ENCODE measurements at regions not wholly inside any gene's neighbourhood (a gene's known extent, or its start where the extent isn't known, plus 50 kb on each side); places are given as distances from the start of the nearest gene placed in this dataset.
A peak's percentile ranks its signal among the peaks of the same experiment; 100 is the strongest.

DNA sequence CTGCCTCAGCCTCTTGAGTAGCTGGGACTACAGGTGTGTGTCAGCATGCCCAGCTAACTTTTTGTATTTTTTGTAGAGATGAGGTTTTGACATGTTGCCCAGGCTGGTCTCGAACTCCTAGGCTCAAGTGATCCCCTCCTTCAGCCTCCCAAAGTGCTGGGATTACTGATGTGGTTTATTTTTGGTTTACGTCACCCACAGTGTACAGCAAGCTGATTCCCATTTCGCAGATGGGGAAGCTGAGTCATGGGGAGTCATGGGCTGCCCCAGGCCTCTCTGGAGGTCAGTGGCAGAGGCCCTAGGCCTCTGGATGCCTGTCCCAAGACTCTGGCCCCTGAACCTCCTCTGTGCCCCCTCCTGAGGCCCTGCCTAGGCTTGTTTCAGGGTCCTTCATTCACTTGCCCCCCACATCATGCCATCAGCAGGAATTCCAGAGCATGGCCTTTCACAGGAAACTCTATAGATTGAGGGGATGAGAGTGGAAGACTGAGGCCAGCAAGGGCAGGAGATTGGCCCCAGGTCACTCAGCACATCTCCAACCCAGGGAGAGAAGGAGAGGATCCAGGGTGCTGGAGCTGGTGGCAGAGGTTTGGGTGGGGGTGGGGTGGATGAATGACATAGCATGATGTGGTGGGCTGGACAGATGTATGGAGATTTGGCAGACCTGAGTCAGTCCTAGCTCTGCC, 266.0 kb downstream of the PTPRU start:
- DNase-seq: peak; percentile 11

- no peak for DNase-seq
Measured at GRCh38 chr1:29501227-29501976, 265.1 kb downstream of the PTPRU start.

DNA sequence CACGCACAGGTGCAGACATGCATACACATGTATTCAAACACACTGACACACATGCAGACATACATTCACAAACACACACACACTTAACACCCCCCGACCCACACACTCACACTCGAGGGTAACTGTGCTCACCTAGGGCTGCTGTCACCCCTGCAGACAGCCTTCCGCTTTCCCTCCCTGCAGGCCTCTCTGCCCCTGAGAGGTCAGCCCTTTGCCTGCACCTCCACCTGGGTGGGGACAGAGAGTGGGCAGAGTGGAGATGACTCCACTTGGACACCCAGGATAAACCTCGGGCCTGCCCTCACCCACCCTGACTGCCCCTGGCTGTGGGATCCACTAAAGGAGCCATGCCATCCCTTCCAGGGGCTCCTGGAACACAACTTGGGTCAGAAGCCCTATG, 264.3 kb downstream of the PTPRU start:
- DNase-seq: peak; percentile 37

GRCh38 chr1:29500041-29500440, 263.7 kb downstream of the PTPRU start:
- peak; percentile 21 for DNase-seq

DNA sequence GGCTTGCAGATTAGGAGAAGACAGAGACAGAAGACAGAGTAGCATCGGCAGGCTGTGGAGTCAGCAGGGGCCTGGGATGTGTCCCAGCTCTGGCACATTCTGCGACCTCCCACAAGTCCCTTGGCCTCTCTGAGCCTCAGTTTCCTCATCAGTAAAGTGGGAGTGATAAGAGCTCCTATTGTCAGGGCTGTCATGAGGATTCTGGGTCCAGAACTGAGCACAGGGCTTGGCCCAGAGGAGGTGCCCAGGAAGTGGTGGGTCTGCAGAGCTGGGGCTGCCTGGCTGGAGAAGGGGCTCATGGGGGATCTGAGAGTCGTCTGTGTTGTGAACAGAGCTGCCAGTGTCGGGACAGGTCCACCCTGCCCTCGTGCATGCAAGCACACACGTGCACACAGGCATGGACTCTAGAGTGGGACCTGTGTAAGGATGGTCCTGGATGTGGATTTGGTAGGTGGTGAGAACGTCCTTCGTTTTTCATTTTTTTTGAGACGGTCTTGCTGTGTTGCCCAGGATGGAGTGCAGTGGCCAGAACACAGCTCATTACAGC, 262.9 kb downstream of the PTPRU start:
- DNase-seq: peak; percentile 19

- peak; percentile 32 for DNase-seq
Measured at GRCh38 chr1:29498126-29499103, 262.1 kb downstream of the PTPRU start.

DNA sequence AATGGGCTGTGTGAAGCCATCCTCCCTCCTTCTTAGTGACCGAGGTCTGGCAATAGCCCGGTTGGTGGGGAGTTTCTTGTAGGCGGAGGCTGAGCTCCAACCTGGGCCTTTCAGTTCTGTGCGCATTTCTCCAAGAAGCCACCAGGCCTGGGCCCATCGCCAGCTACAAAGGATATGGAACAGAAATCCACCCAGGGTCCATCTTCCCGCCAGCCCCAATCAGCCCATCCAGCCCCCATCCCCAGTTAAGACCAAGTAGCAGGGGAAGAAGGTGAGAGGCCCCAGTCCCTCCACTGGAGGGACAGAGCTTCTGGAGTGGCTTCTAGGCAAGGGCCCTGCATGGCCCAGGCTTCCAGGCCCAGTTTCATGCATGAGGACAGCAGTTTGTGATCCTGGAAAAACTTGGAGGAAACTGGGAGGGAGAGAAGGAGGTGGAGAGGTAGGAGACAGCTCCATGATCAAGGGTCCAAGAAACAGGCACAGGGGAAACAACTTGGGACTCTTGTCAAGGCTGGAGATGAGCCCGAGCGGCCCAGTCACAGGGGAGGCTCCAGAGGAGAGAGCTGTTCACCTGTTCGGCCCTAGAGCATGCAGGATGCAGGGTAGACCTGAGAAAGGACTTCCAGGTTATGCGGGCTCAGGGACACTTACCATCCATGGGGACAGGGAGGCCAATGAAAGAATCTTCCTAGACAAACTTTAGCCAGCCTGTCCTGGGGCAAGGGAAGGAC, 261.2 kb downstream of the PTPRU start:
- peak; percentile 15 for DNase-seq

DNA sequence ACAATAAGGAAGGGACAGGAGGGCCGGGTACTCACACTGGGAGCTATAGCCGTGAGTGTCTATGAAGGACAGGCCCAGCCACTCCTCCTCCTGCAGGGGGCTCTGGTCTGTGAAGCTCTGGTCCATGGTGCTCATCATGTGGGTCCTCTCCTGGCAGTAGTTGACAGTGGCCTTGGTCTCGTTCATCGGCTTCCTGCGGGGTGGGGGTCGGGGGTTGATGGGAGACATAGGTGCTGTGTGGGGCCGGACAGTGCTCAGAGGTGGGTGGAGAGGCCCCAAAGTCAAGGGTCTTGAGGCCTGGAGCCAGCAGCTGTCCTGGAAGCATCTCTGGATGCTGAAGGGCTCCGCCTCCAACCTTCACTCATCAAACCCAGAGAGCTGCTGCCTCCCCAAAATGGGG, 260.4 kb downstream of the PTPRU start:
- peak; percentile 33 for DNase-seq

DNA sequence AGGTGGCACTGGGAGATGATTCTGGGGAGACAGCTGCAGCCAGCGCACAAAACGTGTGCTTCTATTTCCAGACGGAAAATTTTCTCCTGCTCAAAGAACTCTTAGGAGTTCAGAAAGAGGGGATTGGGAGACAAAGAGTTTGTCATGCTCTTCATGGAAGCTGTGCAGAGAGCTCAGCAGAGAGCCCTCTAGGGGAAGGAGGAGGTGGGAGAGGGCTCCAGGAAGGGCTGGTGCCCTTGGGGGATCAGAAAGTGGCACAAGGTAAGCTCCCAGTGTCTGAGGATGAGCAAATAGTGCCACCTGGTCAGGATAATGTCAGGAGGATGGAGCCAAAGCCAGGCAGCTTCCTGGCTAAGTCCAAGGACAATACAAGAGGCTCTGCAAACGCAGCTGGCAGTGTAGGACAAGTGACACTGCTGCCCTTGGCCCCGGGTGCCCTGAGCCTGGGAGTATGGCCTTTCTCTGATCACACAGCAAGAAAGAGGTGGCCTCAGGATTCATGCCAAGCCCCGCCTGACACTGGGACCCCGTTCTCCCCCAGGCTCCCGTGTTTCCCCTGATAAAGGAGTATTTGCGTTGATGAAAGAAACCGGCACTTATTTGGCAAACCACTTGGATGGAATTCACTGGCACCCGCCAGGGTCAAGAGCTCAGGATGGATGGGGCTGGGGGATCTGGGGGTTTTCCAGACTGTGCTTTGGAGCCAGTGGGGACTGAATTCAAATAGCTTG, 254.0 kb downstream of the PTPRU start:
- DNase-seq: peak; percentile 33

DNA sequence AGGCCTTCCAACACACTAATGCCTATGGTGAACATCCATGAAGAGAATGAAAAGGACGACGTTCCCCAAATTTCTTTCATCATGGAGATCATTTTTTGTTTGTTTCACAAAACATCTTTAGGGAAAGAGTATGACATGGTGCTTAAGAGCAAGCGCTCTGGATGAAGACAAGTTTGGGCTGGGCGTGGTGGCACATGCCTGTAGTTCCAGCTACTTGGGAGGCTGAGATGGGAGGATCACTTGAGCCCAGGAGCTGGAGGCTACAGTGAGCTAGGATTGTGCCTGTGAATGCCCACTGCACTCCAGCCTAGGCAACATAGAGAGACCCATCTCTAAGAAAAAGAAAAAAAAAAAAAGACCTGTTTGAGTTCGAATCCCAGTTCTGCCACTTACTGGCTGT, 253.1 kb downstream of the PTPRU start:
- no peak for DNase-seq

DNA sequence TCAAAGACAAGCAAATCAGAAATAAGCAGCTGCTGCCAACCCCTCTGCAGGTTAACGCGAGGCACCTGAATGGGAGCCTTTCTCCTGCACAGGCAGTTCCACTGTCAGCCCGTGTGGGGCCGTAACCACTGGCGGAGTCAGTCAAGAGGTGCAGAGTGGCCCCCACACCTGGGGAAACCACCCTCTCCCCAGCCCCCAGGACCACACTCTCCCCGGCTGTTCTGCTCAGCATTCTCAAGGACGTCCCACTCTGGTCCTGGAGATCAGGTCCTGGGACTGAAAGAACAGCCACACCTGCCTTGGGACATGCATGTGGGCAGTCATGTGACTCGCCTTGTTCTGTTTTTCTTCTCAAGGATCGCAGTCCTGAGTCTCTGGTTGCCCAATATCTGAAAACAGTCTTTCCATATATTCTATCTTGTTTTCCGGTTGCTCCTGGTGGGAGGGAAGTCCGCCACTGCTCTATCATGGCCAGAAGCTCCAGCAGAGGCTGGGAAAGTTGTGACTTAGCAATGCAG, 252.5 kb downstream of the PTPRU start:
- DNase-seq: no peak

DNA sequence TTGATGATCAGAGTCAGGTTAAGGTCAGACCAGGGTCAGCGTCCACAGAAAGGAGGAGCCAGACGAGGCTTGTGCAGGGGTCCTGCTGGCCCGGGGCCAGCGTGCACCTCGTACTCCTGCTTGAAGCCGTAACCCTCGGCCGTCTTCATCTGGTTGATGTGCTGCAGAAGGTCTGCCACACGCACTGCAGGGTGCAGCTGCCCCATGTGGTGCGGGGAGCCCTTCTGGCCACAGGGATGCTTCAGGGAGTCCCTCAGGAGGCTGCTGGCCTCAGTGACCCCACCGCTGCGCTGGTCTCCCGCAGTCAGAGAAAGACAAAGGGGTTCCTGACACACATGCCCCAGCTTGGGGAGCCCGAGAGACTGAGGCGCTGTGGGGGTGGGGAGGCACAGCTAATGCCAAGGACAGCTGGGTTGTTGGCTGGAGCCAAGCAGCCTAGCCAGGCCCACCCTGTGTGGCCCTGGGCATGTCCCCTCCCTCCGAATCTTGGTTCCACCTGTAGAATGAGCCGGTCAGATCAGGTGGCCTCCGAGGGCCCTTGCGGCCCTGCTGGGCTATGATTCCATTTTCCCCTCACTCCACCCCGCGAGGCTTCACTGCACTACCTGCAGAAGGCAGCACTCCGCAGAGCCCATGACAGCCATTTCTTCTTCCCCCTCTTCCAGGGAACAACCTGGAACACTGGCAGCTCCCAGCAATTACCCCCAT, 251.9 kb downstream of the PTPRU start:
- no peak for DNase-seq

DNA sequence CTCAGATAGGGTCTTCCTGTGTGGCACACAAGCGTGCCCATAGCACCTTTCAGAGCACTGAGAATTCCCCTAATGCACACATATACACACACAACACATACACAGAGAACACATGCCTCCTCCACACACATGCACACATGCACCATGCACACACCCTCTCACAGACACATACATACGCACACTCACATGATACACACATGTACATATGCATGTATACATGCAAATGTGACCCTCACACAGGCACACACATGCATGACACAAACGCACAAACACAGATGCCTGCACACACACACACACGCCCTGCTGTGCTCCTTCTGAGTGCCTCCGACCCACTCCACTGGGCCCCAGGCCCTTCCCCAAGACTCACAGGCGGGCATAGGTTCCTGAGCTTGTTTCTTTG, 251.0 kb downstream of the PTPRU start:
- DNase-seq: no peak

DNA sequence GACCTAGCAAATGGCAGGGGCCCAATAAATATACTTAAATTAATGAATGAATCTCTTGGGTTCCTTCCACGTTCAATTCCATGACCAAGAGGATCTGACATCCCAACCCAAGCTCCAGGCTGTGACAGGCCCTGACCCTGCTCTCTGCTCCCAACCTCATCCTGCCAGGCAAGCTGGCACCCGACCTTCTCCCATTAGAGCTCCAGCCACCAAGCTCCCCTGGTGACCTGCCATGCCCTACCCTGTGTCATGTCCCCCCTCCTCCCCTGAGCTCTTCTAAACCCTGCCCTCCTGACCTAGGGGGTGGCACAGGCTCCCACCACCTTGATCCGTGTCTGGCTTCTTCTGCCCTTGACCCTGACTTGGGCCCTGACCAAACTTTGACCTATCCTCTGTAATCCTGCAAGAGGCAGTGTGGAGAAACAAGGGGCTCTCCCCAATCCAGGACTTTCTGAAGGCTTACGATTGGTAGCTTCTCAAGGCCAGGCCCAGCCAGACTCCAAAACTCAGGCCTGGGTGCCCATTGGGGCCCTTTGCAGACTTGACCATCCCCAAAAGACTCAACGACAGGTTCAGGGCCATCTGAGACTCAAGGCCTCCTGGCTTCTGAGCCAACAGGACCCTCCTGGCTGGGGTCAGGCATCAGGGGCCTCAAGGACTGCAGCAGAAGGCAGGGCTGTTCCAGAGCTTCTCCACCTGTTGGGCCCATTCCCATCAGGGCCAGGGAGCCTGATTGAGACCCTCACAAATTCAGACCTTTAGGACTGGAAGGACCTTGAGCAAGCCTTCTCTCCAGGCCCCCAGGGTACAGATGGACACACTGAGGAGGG, 249.0 kb downstream of the PTPRU start:
- no peak for DNase-seq

- DNase-seq: no peak
Measured at GRCh38 chr1:29482991-29483390, 246.7 kb downstream of the PTPRU start.

GRCh38 chr1:29482064-29482463, 245.7 kb downstream of the PTPRU start:
- DNase-seq: no peak

GRCh38 chr1:29481031-29481430, 244.7 kb downstream of the PTPRU start:
- DNase-seq: no peak

DNA sequence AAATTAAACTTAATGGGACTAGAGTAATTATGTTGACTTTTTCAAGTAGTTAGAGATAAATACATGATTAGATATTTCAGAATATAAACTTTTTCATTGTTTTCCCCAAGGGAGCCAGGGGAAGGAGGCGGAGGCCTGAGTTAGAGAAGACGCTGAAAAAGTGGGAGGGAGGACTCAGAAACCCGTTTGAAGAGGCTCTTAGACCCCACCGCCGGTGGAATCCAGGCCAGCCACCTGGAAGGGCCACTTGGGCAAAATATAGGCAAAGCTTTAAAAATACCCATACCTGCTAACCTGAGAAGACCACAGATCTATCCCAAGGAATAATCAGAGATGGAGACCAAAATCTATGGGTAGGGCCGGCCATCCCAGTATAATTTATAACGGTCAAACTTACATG, 242.6 kb downstream of the PTPRU start:
- peak; percentile 21 for DNase-seq

DNA sequence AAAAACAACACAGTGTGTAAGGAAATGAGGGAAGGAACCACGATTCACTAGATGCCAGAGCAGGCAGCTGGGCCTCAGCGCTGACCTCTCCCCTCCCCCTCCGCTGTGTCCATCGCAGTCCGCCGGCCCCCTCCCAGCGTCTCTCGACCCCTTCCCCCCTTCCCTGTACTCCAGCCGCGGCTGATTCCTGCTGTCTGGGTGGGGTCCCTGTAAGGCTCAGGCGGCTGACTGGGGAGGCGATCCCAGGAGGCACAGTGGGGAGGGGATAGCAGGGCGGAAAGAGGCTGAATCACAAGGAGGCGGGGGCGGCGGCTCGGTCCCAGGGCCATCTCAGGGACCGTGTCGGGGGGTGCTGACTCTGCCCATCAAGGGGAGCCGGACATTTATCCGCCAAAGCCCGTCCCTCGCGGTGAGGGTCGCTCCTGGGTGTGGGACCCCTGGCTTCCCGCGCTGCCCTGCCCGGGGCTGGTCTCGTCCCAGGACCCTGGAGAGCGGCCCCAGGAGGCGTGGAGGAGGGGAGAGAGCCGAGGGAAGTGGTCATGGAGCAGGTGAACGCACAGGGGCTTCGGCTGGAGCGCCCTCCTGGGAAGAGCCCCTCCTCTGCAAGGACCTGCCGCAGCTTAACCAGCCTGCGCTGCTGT, 241.9 kb downstream of the PTPRU start:
- DNase-seq: peak; percentile 15

Measured in activated CD8-positive, alpha-beta memory T cell treated with anti-CD3 and anti-CD28 coated beads for 24 hours (primary cell).